Adrenal gland (tissue), 9 donors: ENCODE measurements at regions not wholly inside any gene's neighbourhood (a gene's known extent, or its start where the extent isn't known, plus 50 kb on each side); places are given as distances from the start of the nearest gene placed in this dataset.
A peak's percentile ranks its signal among the peaks of the same experiment; 100 is the strongest.
"Not testable (repeated sequence)": the region's sequence is repeated elsewhere in the genome, so short reads cannot be mapped to it uniquely, and the experiment has no call there.

Source experiments
- DNase-seq, 7 donors: peaks; one replicate each; pipeline ENCODE4 v3.0.0-alpha.2; 2019 to 2020
- H3K27ac ChIP-seq, 5 donors: fragments of 200-600 bp; sonication (generic) in 4 of 5; 1 replicate in 3 of 5; 2 replicates in 2 of 5; pipeline versions ENCODE4 v1.5.1 to v1.8.0; 2016 to 2020; ENCODE audit warnings: mild to moderate bottlenecking in 1 of 5
- H3K27me3 ChIP-seq: fragments of 200-600 bp; 2 replicates; pipeline ENCODE4 v1.8.0; 2021
- H3K36me3 ChIP-seq, 2 donors: fragments of 200-600 bp; replicated peaks in 1 of 2; 1 replicate in 1 of 2; 2 replicates in 1 of 2; pipeline versions ENCODE4 v1.5.1 to v1.8.0; 2018 to 2022
- H3K4me1 ChIP-seq, 2 donors: fragments of 200-600 bp; replicated peaks in 1 of 2; 1 replicate in 1 of 2; 2 replicates in 1 of 2; pipeline versions ENCODE4 v1.5.1 to v1.8.0; 2018 to 2021
- H3K4me3 ChIP-seq, 4 donors: fragments of 200-600 bp; sonication (generic) in 3 of 4; one replicate each; pipeline ENCODE4 v1.5.1; 2016 to 2018
- H3K9me3 ChIP-seq, 3 donors: fragments of 200-600 bp; sonication (generic) in 1 of 3; replicated peaks in 1 of 3; 1 replicate in 2 of 3; 2 replicates in 1 of 3; pipeline versions ENCODE4 v1.5.1 to v1.8.0; 2016 to 2021
- POLR2A ChIP-seq, 2 donors: fragments of 450-650 bp; IDR thresholded peaks; one replicate each; pipeline ENCODE4 v1.6.1; 2017; ENCODE audit warnings: antibody characterized with exemption in 2 of 2, mild to moderate bottlenecking in 2 of 2, moderate library complexity in 1 of 2
- WGBS, 4 donors: extraction: QIAGEN DNeasy Blood & Tissue Kit in 2 of 4; methylation state at CpG; one replicate each; pipeline versions ENCODE4 v1.1.5 to v1.1.7; 2013 to 2017; 5-methylcytosine and 5-hydroxymethylcytosine counted together
- intact Hi-C, 2 donors: fragments of 100-400 bp; cut with DNase I; formaldehyde crosslinking; loops; one replicate each; pipeline versions ENCODE4 v1.14.1 to v1.15.0; 2022 to 2023
- TF ChIP-seq, protein P1 (sequence below), 6 experiments: fragments of 450-650 bp in 4 of 6; fragments of 200-600 bp in 2 of 6; sonication (generic) in 1 of 6; IDR thresholded peaks; 1 replicate in 5 of 6; 2 replicates in 1 of 6; pipeline versions ENCODE4 v1.5.1 to v1.8.0; 2016 to 2021; ENCODE audit warnings: antibody characterized with exemption in 6 of 6, mild to moderate bottlenecking in 2 of 6, moderate library complexity in 1 of 6
- donor health status: healthy with polysubstance abuse.
- donor health status: Bipolar disorder and iron deficiency.
- donor health status: DM: yes; HTN: yes; CAD: no.
- donor health status: DM: no; HTN: no; CAD: no.
- donor health status: DM: no; HTN: no; CAD: no.

DNA sequence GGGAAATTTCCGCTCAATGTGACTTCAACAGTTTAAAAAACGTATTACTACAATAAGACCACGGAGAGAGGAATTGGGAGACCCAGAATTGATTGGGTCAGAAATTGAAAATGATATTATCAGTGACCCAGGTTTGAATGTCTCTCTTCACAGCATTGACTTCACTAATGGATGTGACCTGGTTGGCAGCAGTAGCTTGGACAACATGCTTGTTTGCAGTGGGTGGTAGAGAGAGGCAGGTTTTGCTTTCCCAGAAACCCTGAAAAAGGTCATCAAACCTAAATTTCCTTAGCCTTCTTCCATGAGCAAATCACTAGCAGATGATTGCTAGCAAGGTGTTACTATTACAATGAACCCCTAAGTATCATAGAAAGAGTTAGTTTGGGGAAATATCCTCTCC is 89.7 kb upstream of the ANTXRL start:
- Histone ChIP-seq H3K27ac (no peak overlapping the region), H3K36me3 (no peaks in the 10 kb centered on the region), H3K4me3 (no peak overlapping the region), H3K4me1 (no peaks in the 10 kb centered on the region), H3K27me3 (no peaks in the 10 kb centered on the region), H3K9me3 (no peaks in the 10 kb centered on the region)
- intact Hi-C loops = no loop called here
- 80 to 92% (median 81%) methylated on average over 3 of the region's 3 CpGs for WGBS, 4 donors
- TF ChIP-seq, protein P1, sequence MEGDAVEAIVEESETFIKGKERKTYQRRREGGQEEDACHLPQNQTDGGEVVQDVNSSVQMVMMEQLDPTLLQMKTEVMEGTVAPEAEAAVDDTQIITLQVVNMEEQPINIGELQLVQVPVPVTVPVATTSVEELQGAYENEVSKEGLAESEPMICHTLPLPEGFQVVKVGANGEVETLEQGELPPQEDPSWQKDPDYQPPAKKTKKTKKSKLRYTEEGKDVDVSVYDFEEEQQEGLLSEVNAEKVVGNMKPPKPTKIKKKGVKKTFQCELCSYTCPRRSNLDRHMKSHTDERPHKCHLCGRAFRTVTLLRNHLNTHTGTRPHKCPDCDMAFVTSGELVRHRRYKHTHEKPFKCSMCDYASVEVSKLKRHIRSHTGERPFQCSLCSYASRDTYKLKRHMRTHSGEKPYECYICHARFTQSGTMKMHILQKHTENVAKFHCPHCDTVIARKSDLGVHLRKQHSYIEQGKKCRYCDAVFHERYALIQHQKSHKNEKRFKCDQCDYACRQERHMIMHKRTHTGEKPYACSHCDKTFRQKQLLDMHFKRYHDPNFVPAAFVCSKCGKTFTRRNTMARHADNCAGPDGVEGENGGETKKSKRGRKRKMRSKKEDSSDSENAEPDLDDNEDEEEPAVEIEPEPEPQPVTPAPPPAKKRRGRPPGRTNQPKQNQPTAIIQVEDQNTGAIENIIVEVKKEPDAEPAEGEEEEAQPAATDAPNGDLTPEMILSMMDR (IDR thresholded peaks at IDR 0.05) = no peak
- no peak for TF ChIP-seq POLR2A (IDR thresholded peaks at IDR 0.05)
- no peak for DNase-seq

DNA sequence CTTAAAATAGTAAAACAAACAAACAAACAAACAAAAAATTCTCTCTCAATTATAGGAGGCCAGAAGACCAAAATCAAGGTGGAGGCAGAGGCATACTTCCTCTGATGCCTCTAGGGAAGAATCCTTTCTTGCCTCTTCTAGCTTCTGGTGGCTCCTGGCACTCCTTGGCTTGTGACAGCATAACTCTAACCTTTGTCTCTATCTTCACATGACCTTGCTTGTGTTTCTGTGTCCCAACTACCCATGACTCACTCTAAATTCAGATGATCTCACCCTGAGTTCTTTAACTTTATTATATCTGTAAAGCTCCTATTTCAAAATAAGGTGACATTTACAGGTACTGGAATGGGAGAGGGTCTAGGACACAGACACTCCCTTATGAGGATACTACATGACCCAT is 88.3 kb upstream of the ANTXRL start:
- no peaks in the 10 kb centered on the region for H3K36me3 ChIP-seq
- intact Hi-C loops = no loop called here
- no peak for TF ChIP-seq POLR2A (IDR thresholded peaks at IDR 0.05)
- TF ChIP-seq, protein P1 (IDR thresholded peaks at IDR 0.05) = no peak

DNA sequence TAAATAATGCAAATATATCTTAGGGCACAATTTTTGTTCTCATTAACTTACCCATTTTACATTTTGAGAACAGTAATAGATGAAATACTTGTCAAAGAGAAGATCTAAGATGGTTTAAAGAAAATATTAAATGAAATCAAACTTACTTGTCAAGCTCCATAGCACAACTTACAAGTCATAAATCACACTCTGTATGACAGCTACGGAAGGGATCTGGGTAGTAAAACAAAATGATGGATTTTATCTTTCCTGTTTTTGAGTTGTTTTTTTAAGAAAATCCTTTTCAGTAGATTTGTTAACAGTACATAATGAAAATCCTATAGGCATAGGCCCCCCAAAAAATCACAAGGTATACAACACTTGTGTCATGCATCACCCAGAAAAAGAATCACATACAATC is 84.4 kb upstream of the ANTXRL start:
- H3K9me3 ChIP-seq, H3K36me3 ChIP-seq, H3K4me1 ChIP-seq, H3K27ac ChIP-seq, H3K27me3 ChIP-seq, DNase-seq, intact Hi-C loops, H3K4me3 ChIP-seq: not testable (repeated sequence)
- 33 to 57% (median 36%) methylated on average over 1 of the region's 1 CpG for WGBS, 4 donors

More for the DNA sequence above, 88.3 kb upstream of the ANTXRL start:
- Histone ChIP-seq H3K4me3 (no peak overlapping the region), H3K27ac (no peak overlapping the region), H3K27me3 (no peaks in the 10 kb centered on the region), H3K4me1 (no peaks in the 10 kb centered on the region), H3K9me3 (no peaks in the 10 kb centered on the region)
- DNase-seq = no peak

DNA sequence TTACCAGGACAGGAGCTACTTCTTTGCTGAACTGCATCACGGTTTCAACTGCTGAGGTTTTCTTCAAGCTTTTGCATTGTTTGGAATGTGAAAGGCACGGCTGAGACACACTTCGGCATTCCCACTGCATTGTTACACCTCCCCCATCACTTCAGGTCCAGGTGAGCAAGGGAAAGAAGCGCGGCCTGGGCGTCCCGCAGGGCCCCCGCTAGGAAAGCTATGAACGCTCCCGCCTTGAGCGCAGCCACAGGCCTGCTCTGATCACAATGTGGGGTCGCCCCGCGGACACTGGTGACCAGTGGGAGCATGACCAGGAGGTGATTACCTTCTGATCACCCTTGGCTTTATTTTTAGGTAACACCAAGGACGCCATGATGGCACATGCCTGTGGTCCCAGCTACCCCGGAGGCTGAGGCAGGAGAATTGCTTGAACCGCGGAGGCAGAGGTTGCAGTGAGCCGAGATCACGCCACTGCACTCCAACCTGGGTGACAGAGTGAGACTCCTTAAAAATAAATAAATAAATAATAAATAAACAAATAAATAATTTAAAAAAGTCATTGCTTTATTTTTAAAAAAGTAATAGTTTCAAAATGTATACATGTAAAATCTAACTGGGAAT is 82.2 kb upstream of the ANTXRL start:
- H3K9me3 ChIP-seq, H3K4me3 ChIP-seq, H3K27me3 ChIP-seq, intact Hi-C loops, H3K27ac ChIP-seq, H3K36me3 ChIP-seq, H3K4me1 ChIP-seq: not testable (repeated sequence)
- DNase-seq = peak in 1 of 7 donors; percentile 40
- WGBS, 4 donors = 88 to 93% (median 92%) methylated on average over 11 to 20 of the region's 20 CpGs

DNA sequence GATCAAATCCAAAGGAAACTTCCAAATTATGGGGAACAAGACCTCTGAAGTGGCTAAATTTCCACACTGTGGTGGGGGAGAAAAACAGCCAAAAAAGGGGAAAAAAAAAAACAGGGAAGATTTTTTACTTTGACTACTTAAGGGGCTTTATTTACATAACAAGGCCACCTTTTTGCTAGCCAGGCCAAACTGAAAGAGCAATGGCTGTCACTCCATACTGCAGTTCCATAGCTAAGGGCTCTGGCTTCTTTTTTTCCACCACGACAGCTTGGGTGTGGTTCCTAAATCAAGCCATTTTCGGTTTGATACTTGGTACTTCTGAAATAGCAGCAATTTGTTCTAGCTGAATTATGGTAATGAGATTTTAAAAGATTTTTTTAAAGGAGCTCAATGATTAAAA is 76.4 kb upstream of the ANTXRL start:
- H3K4me1 ChIP-seq, H3K36me3 ChIP-seq, H3K4me3 ChIP-seq, H3K27me3 ChIP-seq, intact Hi-C loops, DNase-seq, H3K27ac ChIP-seq, H3K9me3 ChIP-seq: not testable (repeated sequence)
- WGBS, 4 donors = no CpG with 5 or more reads among the region's 2 CpGs

DNA sequence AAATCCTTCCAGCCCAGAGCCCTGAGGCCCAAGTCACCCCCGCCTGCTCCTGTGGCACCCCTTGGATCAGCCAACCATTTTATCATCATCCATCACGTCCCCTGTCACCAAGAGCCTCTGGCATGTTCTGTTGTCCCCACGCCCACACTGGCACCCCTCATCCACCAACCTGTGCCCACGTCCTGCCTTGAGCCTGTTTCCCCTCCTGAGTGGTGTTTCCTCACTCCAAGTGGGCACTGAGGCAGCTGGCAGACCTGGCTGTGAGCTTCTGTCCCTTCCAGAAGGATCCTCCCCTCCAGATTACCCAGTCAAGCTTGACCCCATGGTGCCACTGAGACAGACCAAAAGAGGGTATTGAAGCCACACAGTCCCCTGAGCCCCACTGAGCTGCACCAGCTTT is 71.4 kb upstream of the ANTXRL start:
- WGBS, 4 donors = 65 to 70% (median 66%) methylated on average over 4 of the region's 4 CpGs
- DNase-seq = no peak
- Histone ChIP-seq H3K36me3 (no peaks in the 10 kb centered on the region), H3K27me3 (no peaks in the 10 kb centered on the region), H3K9me3 (no peaks in the 10 kb centered on the region), H3K27ac (no peak overlapping the region), H3K4me1 (no peaks in the 10 kb centered on the region), H3K4me3 (no peak overlapping the region)
- intact Hi-C loops = no loop called here
- TF ChIP-seq POLR2A (IDR thresholded peaks at IDR 0.05) = no peak
- TF ChIP-seq, protein P1 (IDR thresholded peaks at IDR 0.05) = no peak
